ENCODE measurements at regions not wholly inside any gene's neighbourhood (a gene's known extent, or its start where the extent isn't known, plus 50 kb on each side); places are given as distances from the start of the nearest gene placed in this dataset.

DNA sequence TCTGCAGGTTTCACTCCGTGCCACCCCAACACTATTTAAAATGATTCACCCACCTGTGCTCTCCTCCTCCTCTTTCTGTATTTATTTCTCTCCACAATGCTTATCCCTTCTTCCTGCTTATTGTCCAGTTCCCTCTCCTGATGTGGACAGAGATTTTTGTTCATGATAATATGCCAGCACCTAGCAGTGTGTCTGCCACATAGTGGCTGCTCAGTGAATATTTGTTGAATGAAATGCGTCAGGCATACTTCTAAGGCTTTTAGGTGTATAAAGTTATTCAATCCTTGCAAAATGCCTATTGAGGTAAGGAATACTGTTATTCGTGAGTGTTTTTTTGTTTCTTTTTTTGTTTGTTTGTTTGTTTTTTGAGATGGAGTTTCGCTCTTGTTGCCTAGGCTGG is 67.5 kb upstream of the MME start:
- Histone ChIP-seq H3K9me3 (no peaks in the 10 kb centered on the region), H3K27ac (no peak overlapping the region), H3K36me3 (no peaks in the 10 kb centered on the region), H3K27me3 (no peaks in the 10 kb centered on the region), H3K4me3 (no peak overlapping the region), H3K4me1 (no peaks in the 10 kb centered on the region)
- 89 to 93% methylated on average over 4 of the region's 4 CpGs for WGBS, 2 donors
- no peak for DNase-seq (ENCODE audit: low spot score in 2 of 2)
- TF ChIP-seq, protein P1, sequence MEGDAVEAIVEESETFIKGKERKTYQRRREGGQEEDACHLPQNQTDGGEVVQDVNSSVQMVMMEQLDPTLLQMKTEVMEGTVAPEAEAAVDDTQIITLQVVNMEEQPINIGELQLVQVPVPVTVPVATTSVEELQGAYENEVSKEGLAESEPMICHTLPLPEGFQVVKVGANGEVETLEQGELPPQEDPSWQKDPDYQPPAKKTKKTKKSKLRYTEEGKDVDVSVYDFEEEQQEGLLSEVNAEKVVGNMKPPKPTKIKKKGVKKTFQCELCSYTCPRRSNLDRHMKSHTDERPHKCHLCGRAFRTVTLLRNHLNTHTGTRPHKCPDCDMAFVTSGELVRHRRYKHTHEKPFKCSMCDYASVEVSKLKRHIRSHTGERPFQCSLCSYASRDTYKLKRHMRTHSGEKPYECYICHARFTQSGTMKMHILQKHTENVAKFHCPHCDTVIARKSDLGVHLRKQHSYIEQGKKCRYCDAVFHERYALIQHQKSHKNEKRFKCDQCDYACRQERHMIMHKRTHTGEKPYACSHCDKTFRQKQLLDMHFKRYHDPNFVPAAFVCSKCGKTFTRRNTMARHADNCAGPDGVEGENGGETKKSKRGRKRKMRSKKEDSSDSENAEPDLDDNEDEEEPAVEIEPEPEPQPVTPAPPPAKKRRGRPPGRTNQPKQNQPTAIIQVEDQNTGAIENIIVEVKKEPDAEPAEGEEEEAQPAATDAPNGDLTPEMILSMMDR (IDR thresholded peaks at IDR 0.05): no peak
- TF ChIP-seq EP300 (IDR thresholded peaks at IDR 0.05) (no peak), POLR2A (IDR thresholded peaks at IDR 0.05) (no peak)

DNA sequence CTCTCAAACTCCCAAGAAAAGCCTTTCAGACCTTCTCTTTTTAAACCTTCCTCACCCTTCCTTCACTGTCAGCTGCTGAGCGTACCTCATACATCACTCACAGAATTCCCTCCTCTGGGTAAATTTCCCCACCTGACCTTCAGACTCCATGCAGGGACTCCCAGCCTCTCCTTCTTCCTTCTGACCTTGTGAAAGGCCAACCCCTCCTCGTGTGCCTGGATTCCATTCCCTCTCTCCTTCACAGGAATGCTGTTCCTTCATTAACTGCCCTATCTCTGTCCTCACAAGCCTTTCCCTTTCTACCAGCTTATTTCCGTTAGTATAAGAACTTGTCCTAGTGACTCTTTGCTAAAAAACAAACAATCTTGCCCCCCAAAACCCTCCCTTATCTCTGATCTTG is 69.7 kb upstream of the MME start:
- H3K36me3 ChIP-seq: no peaks in the 10 kb centered on the region
- no peaks in the 10 kb centered on the region for H3K9me3 ChIP-seq
- TF ChIP-seq, protein P1 (IDR thresholded peaks at IDR 0.05): no peak
- TF ChIP-seq POLR2A (IDR thresholded peaks at IDR 0.05) (no peak), EP300 (IDR thresholded peaks at IDR 0.05) (no peak)
- H3K27me3 ChIP-seq: no peaks in the 10 kb centered on the region
- 60 to 64% methylated on average over 3 of the region's 3 CpGs for WGBS, 2 donors
- H3K4me3 ChIP-seq: no peak overlapping the region
- H3K4me1 ChIP-seq: no peaks in the 10 kb centered on the region
- DNase-seq (ENCODE audit: low spot score in 2 of 2): no peak
- H3K27ac ChIP-seq: no peak overlapping the region

DNA sequence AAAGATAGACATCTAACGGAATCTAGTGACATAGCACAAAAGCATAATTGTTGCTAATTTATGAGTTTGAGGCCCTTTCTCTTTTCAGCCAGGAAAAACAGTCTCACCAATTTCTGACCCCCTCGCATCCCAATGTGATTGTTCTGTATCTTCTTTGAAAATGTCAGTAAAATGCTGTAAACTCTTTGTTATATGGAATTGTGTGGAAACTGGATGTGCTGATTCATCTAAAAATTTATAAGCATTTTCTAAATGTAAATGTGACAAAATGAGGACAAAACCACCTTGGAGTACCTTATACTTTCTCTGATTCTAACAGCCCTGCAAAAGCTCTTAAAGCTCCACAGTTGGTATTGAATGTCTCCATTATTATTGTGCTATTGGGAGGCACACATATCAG is 70.9 kb upstream of the MME start:
- 64 to 73% methylated on average over 2 of the region's 2 CpGs for WGBS, 2 donors
- no peak overlapping the region for H3K4me3 ChIP-seq
- H3K36me3 ChIP-seq: no peaks in the 10 kb centered on the region
- no peaks in the 10 kb centered on the region for H3K4me1 ChIP-seq
- H3K9me3 ChIP-seq: no peaks in the 10 kb centered on the region
- no peaks in the 10 kb centered on the region for H3K27me3 ChIP-seq
- H3K27ac ChIP-seq: no peak overlapping the region
- DNase-seq (ENCODE audit: low spot score in 2 of 2): no peak
- TF ChIP-seq, protein P1 (IDR thresholded peaks at IDR 0.05): no peak
- no peak for TF ChIP-seq POLR2A (IDR thresholded peaks at IDR 0.05)
- TF ChIP-seq EP300 (IDR thresholded peaks at IDR 0.05): no peak

DNA sequence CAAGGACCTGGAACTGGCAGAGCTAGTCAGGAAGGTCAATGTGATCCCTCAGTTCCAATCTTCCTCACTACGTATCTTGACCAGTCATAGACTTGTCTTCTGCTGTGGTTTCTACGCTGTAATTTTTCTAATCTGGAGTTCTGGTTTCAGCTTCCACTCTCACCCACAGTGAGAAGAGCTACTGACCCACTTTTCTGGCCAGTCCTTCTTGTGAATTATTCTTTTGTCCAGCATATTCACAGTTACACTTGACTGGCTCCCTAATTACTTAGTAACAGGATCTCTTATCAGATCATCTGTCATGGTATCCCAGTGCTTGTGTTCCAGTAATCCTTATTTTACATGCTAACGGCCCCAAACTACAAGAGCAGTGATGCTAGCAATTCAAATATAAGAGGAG is 72.4 kb upstream of the MME start:
- DNase-seq (ENCODE audit: low spot score in 2 of 2): no peak
- WGBS, 2 donors: 84 to 86% methylated on average over 3 of the region's 3 CpGs
- no peak for TF ChIP-seq EP300 (IDR thresholded peaks at IDR 0.05)
- TF ChIP-seq POLR2A (IDR thresholded peaks at IDR 0.05): no peak

DNA sequence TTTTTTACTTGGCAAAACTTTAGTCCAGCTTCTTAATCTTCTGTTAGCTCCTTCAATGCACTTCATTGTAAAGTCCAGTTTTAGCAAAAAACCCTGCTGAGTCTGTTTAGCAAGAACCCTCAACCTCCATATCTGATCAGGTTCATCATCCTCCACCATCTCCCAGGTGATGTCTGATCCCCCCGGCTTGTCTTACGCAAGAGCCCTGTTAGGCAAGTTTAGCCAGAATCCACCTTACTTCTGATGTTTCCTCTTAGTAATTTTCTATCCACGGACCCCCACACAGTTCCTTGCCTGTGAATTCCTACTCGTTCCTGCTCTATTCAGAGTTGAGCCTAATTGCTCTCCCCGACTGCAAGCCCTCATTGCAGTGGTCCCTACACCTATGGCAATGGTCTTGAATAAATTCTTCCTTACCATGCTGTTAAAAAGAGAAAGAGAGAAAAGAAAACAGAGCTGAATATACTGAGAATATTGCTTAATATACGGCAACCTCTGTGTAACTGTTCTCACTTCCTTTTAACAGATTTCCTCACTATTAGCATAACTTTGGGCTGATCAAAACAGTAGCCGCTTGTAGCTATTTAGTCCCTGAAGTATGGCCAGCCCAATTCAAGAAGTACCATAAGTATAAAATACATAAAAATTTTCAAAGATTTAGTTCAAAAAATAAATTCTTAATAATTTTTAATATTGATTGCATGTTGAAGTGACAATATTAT is 78.7 kb upstream of the MME start:
- Histone ChIP-seq H3K36me3 (no peaks in the 10 kb centered on the region), H3K4me3 (no peak overlapping the region), H3K27ac (no peak overlapping the region), H3K4me1 (no peaks in the 10 kb centered on the region), H3K27me3 (no peaks in the 10 kb centered on the region), H3K9me3 (no peaks in the 10 kb centered on the region)
- TF ChIP-seq POLR2A (IDR thresholded peaks at IDR 0.05): no peak
- TF ChIP-seq EP300 (IDR thresholded peaks at IDR 0.05): no peak
- TF ChIP-seq, protein P1 (IDR thresholded peaks at IDR 0.05): no peak
- WGBS, 2 donors: 65 to 66% methylated on average over 7 of the region's 7 CpGs
- DNase-seq (ENCODE audit: low spot score in 2 of 2): no peak

More for the DNA sequence above, 72.4 kb upstream of the MME start:
- no peaks in the 10 kb centered on the region for H3K36me3 ChIP-seq
- no peaks in the 10 kb centered on the region for H3K4me1 ChIP-seq
- no peak overlapping the region for H3K4me3 ChIP-seq
- no peaks in the 10 kb centered on the region for H3K9me3 ChIP-seq
- no peak overlapping the region for H3K27ac ChIP-seq
- H3K27me3 ChIP-seq: no peaks in the 10 kb centered on the region
